VCaP (cell line): ENCODE measurements at regions not wholly inside any gene's neighbourhood (a gene's known extent, or its start where the extent isn't known, plus 50 kb on each side); places are given as distances from the start of the nearest gene placed in this dataset.

Experiments used
- H3K27ac ChIP-seq: fragments of 450-650 bp; 2 replicates; pipeline ENCODE4 v1.5.1; 2017
- TF ChIP-seq, protein P1 (sequence below): fragments of 450-650 bp; conservative IDR thresholded peaks from 2 replicates; pipeline ENCODE4 v1.5.1; 2017; ENCODE audit warnings: mild to moderate bottlenecking, moderate library complexity

DNA sequence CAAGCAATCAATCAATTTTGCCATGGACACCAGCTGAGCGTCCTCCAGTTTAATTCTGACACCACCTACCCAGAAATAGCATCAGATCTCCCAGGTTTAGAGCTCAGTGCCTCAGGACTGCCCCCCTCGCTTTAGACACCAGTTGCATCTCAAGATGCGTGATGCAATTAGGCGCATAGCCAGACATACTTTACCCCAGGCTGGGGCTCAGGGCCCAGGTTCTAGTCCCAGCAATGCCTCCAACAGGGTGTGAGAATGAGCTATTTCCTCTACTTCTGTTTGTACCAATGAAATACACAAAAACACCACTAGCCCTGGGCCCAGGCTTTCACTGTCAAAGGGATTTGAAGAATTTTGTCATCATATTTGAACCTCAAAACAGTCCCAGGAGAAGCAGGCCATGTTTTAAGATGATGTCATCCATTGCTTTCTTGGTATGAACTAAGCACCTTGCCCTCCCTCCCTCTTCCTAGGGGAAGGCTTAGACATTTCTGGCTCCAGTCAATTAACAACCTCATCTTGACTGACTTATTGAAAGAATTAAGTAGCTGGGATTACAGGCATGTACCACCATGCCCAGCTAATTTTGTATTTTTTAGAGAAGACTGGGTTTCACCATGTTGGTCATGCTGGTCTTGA lies 61.5 kb upstream of the INCENP start:
- no peak overlapping the region for H3K27ac ChIP-seq
- TF ChIP-seq, protein P1, sequence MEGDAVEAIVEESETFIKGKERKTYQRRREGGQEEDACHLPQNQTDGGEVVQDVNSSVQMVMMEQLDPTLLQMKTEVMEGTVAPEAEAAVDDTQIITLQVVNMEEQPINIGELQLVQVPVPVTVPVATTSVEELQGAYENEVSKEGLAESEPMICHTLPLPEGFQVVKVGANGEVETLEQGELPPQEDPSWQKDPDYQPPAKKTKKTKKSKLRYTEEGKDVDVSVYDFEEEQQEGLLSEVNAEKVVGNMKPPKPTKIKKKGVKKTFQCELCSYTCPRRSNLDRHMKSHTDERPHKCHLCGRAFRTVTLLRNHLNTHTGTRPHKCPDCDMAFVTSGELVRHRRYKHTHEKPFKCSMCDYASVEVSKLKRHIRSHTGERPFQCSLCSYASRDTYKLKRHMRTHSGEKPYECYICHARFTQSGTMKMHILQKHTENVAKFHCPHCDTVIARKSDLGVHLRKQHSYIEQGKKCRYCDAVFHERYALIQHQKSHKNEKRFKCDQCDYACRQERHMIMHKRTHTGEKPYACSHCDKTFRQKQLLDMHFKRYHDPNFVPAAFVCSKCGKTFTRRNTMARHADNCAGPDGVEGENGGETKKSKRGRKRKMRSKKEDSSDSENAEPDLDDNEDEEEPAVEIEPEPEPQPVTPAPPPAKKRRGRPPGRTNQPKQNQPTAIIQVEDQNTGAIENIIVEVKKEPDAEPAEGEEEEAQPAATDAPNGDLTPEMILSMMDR = no peak

DNA sequence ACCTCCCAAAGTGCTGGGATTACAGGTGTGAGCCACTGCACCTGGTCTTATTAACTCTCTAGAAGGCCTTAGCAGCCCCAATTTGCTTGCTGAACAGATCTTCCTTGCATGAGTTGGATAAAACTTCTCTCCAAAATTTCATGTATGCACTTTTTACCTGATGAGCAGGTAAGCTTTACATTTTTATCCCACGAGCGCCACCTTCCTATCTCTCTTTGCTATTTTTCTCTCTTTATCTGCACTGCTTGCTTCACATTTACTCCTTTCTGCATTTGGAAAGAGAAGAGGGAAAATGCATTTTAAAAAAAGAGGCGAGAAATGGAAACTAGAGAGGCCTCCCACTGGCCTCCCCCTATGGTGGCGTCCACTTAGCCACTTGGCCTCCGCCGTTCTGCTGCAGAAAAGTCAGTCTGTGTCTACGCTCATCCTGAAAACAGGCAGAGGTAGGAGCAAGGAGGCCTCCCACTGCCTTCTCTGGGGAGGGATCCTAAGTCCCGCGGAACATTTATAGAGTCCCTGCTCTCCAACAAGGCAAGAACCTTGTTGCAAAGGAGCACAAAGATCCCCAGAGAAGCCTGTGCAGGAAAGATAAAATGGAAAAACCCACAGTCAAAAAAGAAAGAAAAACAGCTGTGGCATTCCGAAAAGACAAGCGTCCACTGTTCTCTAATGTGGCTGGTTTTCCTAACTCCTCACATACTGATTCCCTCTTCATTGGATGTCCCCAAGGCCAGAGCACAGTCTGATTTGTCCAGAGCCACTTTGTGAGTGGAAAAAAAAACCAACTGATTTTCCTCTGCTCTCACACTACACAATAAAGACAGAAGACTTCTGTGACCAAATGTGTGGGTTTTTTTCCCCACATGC lies 62.2 kb upstream of the INCENP start:
- TF ChIP-seq, protein P1 = peak; percentile 63

DNA sequence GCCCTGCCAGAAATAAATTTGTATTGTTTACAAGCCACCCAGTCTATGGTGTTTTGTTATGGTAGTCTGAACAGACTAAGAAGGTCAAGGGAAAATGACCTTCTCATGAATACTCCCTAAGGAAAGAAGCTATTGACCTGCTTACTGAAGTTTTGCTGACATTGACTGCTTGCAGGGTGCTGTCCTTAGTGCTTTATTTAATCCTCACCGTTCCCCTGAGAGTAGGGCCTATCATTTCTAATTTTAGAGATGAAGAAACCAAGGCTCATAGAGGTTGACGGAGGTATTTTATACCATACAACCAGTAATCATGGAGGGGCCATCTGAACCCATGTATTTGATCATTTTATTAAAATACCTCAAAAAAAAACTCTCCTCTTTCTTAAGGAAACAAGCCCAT lies 66.7 kb upstream of the INCENP start:
- TF ChIP-seq, protein P1 = no peak
- H3K27ac ChIP-seq = no peak overlapping the region

More for the DNA sequence above, 62.2 kb upstream of the INCENP start:
- no peak overlapping the region for H3K27ac ChIP-seq

DNA sequence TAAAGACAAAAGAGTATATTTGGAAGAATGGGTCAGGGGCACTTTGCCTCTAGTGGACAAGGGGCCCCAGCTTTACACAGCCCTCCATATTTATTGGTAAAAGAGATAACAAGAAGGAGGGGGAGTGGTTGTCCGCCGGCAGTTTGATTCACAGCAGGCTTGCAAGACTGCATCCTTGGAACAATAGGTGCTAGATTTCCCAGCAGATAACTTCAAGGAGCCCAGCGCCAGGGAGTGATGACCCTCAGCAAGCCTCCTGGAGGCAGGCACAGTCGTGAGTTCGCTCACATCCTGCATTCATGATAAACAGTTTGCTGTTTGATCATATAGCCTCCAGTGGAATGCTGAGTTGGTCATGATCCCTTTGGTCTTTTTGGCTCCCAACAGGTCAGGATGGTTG lies 67.8 kb upstream of the INCENP start:
- TF ChIP-seq, protein P1 = no peak
- H3K27ac ChIP-seq = no peak overlapping the region

DNA sequence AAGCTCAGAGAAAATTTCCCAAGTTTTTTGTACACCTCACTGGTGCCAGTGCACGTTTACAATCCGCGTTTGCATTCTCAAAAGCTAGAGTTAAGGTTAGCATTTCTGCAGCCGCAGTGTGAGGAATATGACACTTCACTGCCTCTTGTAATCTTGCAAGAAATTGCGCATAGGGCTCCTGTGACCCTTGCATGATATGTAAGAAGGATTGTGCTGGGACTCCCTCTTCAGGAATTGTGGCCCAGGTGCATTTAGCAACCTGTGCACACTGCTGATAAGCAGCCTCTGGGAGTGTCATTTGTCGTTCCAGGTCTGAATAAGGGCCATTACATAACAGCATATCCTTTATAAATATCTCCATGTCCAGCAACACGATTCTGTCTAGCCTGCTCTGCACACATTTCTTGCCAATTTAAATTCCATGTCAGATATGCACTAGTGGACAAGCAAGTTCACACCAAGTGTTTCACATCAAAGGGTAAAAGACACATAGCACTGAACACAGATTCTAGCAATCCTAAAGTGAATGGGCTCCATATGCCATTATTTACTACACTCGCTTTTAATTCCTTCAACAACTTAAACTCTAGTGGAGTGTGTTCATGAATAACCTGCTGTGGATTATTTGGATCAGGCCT lies 69.2 kb upstream of the INCENP start:
- H3K27ac ChIP-seq = no peak overlapping the region
- TF ChIP-seq, protein P1 = peak; percentile 68

DNA sequence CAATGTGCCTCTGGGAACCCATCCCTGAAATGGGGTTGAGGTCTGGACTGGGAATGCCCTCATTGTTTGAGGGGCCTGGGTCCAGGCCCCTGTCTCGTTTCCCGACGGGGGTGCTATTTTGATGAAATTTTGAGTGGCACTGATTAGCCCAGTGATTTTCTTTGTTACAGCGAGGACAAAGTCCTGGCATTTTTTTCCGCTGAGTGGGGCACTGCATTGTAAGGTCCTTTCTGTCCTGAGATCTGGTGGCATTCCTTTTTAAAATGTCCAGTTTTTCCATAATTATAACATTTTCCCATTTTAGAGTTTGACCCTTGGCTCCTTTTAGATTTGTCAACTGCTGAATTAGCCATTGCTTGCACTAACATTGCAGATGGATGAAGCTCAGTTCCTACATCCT lies 69.7 kb upstream of the INCENP start:
- no peak overlapping the region for H3K27ac ChIP-seq
- TF ChIP-seq, protein P1 = no peak

DNA sequence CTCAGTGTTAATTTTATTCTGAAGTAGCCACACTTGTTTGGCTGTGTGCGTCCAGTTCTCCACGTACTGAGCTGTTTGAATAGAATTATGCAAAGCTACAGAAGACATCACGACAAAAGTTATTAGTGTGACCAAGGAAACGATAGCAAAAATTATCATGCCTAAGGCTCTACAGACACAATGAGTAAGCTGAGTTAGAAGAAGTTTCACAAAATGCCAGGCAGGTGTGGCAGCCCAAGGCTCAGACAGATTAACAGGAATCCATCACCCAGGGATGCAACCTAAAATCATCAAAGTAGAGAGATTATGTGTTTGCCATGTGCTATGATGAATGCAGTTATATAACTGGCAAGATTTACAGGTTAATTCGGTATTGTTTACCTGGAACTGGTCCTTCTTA lies 73.1 kb upstream of the INCENP start:
- TF ChIP-seq, protein P1 = no peak
- H3K27ac ChIP-seq = peak overlapping the region; percentile 36; the same call in 1 of the 2 replicates
